Fibroblast of gingiva (primary cell): ENCODE measurements at regions not wholly inside any gene's neighbourhood (a gene's known extent, or its start where the extent isn't known, plus 50 kb on each side); places are given as distances from the start of the nearest gene placed in this dataset.
"Not testable (repeated sequence)": the region's sequence is repeated elsewhere in the genome, so short reads cannot be mapped to it uniquely, and the experiment has no call there.

Source experiments
- DNase-seq: peaks from one replicate; pipeline ENCODE4 v3.0.0-alpha.2; 2011; ENCODE audit warnings: low read depth

DNA sequence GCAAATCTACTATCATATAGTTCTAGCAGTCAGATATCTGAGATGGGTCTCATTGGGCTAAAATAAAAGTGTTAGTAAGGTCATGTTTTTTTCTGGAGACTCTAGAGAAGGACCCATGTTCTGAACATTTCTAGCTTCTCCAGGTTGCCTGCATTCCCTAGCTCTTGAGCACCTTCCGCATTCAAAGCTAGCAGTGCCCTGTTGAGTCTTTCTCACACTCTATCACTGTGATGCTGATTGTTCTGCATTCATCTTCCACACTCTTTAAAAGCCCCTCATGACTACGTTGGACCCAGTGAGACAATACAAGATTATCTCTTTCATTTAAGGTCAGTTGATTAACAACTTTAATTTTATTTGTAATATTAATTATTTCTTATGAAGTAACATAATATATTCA, 433.3 kb upstream of the CHORDC1 start:
- no peak for DNase-seq

- no peak for DNase-seq
Observed at GRCh38 chr11:90650153-90650552, 427.3 kb upstream of the CHORDC1 start.

DNA sequence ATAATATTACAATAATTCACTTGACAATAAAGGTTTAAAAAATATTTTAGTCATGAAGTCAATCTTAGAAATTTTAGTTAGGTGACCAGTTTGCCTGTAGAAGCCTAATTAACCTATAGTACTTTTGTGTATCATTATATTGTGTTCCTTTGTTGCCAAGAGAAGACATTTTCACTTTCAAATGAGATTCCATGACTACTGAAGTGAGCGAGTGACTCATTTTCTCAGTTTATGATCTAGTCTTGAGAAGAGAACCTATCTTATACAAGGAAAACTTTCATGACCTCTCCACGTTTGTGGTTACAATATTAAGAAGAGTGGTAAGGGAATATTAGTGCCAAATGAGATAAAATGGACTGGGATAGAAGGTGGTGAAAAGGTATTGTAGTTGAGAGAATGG, 423.9 kb upstream of the CHORDC1 start:
- no peak for DNase-seq

DNA sequence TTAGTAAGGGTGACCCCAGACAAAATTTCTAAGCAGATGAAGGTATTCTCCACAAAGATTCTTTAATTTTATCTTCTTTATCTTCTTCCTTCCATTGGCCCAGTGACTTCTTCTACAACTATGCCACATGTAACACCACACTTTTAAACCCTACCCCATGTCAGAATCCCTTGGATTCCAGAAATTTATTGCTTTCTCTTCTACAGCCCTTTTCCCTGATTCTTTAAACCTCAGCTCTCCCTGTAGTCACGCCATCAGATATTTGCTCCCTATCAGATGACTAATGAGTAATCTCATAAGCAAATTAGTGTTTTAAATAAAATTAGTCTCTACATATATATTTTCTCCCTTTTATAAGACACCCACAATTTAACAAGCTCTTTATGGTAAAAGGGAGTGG, 423.4 kb upstream of the CHORDC1 start:
- no peak for DNase-seq

GRCh38 chr11:90639461-90639993, 416.7 kb upstream of the CHORDC1 start:
- no peak for DNase-seq

- DNase-seq, result no peak
Observed at GRCh38 chr11:90635886-90636285, 413.0 kb upstream of the CHORDC1 start.

GRCh38 chr11:90635151-90635550, 412.3 kb upstream of the CHORDC1 start:
- DNase-seq, result no peak

- no peak for DNase-seq
Observed at GRCh38 chr11:90630176-90630575, 407.3 kb upstream of the CHORDC1 start.

DNA sequence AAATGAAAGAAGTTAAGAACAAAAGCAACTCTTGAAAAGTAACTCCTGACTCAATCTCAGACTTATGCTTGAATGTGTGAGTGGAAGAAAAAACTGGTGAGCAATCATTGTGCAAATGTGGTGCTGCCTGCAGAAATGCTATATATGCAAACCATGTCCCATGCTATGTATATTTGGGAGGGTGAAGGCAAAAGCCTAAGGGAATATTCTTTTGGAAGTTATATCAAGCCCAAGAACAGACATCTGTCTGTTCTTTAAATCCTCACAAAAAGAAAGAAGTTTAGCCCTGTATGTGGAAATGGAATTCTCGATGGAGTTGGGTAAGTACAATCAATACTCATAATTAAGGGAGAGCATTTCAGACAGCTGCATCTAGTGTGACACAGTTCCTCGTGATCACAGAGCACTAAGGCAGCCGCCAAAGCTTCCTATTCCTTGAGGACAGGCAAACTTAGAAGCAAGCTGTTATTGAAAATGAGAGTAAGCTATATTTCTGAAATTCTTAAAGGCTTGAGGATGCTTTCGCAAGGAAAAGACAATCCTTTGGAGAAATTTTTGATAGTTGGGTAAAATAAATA, 406.5 kb upstream of the CHORDC1 start:
- no peak for DNase-seq

DNA sequence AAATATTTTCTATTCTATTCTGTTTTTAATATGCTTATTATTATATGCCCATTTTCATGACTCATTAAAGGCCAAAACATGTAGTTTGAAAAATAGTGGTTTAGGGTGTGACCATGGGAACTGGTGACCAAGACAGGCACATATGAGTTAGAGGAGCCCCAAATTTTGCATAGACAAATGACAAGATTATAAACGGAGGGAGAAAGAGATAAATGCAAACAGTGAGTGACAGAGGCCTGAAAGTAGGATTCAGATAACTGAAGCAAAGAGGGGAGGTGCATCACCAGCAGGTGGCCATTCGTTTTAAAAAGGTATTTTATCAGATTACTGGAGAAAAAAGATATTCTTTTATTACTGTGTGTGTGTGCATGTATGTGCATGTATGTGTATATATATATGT, 391.5 kb upstream of the CHORDC1 start:
- DNase-seq, result no peak

GRCh38 chr11:90613037-90613436, 390.2 kb upstream of the CHORDC1 start:
- DNase-seq, result not testable (repeated sequence)

DNA sequence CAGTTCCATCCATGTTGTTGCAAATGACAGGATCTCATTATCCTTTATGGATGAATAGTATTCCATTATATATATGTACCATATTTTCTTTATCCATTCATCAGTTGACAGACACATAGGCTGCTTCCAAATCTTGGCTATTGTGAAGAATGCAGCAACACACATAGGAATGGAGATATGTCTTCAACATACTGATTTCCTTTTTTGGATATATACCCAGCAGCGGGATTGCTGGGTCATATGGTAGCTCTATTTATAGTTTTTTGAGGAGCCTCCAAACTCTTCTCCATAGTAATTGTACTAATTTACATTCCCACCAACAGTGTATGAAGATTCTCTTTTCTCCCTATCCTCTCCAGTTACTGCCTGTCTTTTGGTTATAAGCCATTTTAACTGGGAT, 383.9 kb upstream of the CHORDC1 start:
- no peak for DNase-seq

DNA sequence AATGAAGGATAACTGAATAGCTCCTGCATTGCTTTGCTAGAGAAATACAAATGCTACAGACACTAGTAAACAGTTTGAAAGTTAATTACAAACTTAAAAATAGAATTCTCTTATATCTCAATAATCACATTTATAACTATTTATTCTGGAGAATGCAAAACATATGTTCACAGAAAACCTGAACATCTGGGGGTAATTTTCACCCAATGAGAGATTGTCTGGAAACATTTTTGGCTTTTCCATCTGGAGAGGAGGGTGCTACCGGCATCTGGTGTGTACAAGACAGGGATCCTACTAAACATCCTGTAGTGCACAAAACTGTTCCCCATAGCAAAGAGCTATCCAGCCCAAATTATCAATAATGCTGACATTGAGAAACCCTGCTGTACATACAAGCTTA, 378.4 kb upstream of the CHORDC1 start:
- no peak for DNase-seq

DNA sequence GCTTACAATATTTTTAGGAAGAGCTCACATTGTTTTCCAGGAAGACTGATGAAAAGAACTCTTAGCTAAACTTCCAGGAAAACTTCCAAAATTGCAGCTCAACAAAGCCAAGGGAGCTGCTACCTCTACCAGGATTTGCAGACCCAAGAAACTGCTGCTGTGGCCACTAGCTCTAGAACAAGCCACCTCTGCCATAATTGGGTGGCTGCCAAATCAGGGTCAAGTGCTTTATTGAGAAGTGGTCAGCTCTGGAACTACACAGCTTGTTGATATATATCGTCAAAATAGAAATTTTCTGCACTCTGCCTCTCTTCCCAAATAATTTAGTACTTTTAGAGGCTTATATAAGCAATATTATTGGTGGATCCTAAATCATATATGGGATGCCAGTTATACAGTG, 371.8 kb upstream of the CHORDC1 start:
- DNase-seq, result no peak

DNA sequence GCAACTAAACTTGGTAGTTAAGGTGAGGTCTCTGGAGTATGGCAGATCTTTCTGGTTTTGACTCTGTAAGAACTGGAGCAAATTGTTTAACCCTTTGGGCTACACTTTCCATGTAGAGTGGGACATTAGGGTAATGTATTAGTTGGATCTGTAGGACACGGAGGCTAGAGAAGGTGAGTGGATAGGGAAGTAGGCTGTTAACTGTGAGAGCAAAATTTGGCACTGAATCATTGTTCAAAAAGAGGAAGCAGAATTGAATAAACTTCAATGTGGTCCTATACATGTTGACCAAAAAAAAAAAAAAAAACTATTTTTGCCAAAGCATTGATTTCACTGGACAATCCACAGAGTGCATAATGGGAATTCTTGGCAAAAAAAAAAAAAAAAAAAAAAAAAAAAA, 370.2 kb upstream of the CHORDC1 start:
- DNase-seq, result no peak

DNA sequence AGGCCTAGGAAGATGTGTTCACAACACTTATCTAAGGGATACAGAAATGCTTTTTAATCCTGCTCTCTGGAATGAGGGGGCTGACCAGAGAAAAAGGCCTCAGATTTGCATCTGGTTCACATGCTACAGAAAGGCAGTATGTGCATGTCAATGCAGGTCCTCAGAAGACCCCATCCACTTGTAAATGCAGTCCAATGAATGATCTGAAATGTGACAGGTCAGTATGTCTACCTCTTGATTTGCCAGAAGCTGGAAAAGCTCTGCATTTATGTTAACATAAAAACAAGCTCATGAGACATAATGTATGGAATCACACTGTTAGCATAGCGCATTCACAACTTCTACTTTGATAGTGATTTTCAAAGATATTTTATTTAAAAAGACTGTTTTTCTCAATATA, 367.4 kb upstream of the CHORDC1 start:
- no peak for DNase-seq

DNA sequence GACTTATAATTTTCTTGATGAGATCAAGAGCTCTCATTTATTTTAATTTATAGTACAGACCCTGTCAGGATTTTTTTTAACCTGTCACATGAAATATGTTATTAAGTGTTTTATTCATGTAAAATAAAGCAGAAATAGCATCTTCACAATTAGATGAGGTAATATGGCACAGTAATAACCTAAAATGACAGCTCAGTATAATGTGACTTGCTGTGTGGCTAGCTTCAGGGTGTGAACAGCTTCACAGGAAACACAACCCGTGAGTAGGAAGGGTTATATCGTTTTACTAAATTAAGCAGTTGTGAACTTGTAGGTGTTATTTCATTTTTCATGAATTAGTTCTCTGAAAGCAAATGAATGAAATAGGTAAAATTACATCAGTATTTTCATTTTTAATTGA, 366.9 kb upstream of the CHORDC1 start:
- DNase-seq, result no peak

DNA sequence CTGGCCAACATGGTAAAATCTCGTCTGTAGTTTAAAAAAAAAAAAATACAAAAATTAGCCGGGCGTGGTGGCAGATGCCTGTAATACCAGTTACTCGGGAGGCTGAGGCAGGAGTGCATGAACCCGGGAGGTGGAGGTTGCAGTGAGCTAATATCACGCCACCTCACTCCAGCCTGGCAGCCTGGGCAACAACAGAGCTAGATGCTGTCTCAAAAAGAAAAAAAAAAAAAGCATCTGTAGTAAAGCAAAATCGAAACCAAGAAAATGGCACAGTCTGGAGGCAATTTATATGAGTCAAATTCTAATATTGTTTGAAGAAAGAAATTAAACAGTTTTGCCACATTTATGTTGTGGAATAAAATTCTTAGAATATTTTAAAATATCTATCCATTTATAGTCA, 365.0 kb upstream of the CHORDC1 start:
- no peak for DNase-seq

DNA sequence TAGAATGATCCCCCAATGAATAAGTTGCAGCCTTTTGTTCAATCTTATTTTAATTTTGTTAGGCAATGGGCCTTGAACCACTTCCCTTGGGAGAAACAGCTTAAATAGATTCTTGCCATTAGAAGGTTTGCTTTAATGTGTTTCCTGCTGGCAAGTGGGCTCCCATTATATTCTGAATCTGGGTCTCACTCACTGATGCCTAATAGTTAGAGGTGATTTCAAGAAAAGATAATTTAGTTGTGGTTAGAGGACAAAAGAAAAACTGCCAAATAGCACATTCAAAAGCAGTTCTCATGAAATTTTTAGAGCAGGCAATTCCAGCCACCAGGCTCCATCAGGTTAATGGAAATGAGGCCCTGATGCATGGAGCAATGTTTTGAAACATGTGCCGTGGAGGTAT, 362.6 kb upstream of the CHORDC1 start:
- DNase-seq, result no peak

- DNase-seq, result not testable (repeated sequence)
Observed at GRCh38 chr11:90582999-90583398, 360.1 kb upstream of the CHORDC1 start.

- DNase-seq, result no peak
Observed at GRCh38 chr11:90564531-90564930, 341.7 kb upstream of the CHORDC1 start.

- no peak for DNase-seq
Observed at GRCh38 chr11:90558328-90558865, 335.5 kb upstream of the CHORDC1 start.

GRCh38 chr11:90556606-90557005, 333.8 kb upstream of the CHORDC1 start:
- DNase-seq, result no peak

DNA sequence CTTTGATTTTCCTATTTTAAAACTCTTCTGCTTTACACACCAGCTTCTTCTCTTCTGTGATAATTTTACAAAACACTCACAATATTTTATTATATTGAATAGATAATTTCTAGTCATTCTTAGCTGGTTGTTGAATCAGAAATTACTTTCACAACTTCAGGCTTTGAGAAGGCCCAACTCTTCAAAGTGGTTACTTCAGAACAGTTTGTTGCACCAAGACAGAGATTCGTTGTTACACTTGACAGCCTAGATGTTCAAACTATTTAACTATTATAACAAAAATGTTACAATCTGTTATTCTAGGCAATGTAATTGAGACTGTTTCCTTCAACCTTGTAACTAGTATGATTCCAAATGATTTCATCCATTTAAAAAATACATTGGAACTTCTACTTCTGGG, 333.2 kb upstream of the CHORDC1 start:
- DNase-seq, result no peak
